ELF-1 (cell line): ENCODE measurements at regions not wholly inside any gene's neighbourhood (a gene's known extent, or its start where the extent isn't known, plus 50 kb on each side); places are given as distances from the start of the nearest gene placed in this dataset.

Source experiments
- DNase-seq: peaks from one replicate; pipeline ENCODE4 v3.0.0-alpha.2; 2016; ENCODE audit warnings: low read depth, low spot score

DNA sequence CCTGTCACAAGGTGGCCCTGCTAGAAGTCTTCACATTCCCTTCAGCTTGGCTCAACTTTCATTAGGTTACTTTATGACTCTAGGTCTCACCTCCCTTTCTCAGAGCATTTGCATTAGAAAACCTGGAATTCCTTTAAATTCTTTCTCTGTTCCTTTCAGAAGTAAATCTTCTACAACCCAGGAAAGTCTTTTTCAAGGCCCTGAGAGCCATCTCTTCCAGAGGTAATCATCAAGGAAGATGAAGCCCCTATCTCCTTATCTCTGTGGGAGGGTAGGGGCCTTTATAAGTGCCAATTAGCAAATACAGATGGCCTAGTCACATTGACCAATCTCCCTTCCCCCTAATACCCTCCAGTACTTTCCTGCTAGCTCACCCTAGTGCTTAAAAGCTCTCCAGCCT, 848.0 kb upstream of the FAM98A start:
- peak; percentile 64 for DNase-seq

DNA sequence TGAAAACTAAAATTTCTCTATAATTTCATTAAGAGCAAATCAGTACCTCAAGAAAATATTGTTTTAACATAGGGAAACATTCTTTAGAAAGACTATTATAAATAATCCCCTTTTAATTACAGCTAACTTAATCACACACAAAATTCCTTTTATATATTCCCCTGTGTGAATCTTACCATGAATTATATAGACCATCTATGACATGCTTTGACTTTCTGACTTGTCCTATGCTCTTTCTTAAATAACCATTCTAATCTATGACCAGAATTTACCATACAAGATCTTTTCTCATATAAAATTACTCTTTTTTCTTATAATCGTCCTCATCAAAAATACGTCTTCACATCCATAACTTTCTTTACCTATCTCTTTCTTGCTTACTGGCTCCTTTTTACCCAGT, 824.2 kb upstream of the FAM98A start:
- DNase-seq, result no peak

DNA sequence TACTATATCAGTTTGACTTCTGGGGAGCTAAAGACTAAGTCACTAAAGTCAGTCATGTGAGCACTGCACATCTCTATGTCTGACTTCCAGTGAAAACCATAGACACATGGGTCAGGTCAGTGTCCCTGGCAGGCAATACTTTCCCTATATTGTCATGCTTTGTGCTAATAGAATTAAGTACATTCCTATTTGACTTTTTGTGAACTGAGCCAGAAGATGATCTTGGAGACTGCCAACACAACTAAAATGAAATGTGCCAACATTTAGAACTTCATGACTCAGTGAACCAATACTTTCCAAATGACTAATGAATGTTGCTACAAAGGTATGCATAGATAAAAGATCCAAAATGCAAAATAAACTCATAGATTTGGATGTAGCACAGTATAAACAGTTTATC, 820.8 kb upstream of the FAM98A start:
- DNase-seq, result no peak

DNA sequence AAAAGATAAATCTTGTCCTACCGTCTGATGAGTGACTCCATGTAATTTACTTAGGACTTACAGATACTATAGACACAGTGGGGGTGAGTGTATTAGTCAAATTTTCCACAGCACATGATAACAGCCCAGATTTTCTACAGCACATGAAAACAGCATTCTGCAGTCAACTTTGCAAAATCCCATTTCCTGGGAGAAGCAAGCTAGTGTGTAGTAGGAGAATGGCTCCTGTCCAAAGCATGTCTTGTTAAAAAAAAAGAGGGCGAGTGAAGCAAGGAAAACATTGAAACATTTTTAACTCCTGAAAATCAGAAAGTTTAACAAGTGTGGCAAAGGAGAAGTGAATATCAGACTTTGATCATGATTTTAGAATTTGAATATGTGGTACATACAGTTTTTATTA, 817.8 kb upstream of the FAM98A start:
- no peak for DNase-seq

DNA sequence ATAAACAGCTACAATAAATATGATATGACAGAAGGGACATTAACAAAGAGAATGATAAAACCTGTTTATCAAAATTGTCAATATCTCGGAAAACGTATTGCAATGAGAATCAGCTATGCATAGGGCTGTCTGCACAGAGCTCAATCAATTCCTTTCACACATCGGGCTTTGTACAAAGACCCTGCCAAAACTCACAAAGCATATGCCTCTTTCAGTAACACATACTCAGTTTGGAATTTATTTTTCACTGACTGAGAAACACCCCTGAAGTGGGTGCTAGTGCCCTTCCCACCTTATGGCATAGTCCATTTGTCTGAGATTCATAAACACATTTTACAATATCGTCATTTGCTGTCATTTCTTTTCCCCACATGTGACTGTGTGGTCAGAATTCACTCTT, 815.8 kb upstream of the FAM98A start:
- no peak for DNase-seq

DNA sequence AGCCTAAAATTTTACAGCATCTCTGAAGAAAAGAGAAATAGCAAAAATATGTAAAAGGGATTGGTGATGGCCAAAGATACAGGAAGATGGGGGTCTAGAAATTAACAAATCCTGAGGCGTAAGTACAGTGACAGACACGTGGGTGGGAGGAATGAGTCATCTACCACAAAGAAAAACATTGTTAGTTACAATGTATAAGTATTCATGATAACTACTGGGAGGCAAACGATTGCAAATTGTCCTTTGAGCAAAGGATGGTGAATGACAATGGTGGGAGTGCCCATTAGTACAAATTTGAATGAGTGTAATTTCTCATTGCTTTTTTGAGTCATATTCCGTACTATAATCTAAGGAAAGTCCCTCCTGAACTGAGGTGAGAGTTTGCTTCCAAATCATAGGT, 809.0 kb upstream of the FAM98A start:
- no peak for DNase-seq

DNA sequence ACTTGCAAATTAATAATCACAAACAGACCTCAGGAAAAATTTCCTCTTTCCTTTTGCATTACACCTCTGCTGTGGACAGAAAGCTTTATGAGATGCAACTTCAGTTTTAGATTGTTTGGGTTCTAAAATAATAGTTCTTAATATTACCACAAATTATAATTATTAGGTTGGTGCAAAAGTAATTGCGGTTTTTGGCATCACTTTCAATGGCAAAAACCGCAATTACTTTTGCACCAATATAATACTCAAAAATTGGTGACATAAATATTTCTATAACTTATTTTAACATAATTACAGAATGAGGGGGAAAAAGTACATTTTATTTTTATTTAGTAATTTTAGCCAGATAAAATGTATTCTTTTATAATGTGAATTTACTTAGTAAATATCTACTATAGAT, 804.4 kb upstream of the FAM98A start:
- DNase-seq, result no peak

DNA sequence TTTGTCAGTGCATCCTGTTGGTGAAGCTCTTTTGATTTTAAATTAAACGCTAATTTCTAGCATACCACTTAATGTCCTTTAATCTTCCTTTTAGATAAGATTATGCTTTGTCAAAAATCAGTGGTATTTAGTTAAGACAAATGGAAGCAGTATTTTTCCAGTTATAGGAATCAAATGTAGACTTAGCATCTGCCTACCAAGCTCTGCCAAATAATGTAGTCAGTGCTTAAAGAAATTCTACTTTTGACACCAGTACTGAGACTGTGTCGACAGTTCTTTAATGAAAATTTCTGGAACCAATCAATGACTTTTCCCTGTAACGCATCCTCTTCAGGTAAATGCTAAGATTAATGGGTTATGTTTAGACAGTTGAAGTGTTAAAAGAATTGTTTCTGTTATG, 803.3 kb upstream of the FAM98A start:
- no peak for DNase-seq

DNA sequence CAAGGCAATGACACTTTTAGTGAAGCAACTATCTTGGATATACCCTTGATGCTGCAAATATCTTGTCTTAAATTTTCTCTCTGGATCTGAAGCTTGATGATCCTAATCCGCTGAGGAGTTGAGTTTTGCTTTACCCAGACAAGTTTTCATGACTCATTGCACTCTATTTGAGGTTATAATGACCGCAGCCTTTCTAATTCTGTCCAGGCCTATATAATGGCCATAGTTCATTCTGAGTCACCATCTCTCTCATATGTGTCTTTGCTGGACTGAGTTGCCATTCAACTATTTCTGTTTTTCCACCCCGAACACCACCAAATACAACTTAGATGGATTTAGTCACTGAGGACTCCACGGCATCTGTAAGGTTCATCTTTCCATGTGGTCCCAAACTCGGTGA, 802.1 kb upstream of the FAM98A start:
- DNase-seq, result no peak

DNA sequence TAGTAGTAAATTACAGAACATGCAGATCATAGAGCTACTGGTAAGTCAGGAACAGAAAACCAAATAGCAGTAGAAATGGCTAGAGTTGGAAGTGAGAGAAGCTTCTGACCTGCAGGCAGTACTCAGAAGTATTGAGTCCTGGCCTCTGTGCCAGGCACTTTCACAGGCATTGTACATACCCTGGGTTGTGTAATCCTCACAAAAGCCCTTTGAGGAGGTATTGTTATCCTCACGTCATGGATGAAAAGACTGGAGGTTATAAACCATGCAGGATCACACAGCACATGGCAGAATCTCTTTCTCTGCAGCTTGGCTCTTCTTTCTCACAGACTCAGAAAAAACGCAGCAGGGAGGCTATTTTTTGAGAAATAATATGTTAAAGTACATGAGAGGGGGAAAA, 789.3 kb upstream of the FAM98A start:
- DNase-seq, result no peak

DNA sequence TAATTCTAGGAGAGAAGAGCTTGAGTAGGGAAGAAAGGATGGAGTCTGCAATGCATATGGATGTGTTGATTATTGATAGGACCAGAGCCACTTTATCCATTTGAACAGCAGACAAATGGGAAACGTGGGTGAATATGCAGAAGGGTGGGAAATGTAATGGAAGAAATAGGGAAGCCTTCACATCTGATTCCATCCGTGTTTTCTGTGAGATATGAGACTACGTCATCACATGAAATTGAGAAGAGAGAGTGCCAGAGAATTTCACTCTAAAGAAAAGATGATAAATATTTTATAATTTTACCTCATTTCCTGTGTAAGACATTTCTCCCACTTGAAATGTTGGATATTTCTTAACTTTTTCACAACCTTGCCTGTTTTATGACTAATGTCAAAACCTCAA, 788.4 kb upstream of the FAM98A start:
- DNase-seq, result no peak

DNA sequence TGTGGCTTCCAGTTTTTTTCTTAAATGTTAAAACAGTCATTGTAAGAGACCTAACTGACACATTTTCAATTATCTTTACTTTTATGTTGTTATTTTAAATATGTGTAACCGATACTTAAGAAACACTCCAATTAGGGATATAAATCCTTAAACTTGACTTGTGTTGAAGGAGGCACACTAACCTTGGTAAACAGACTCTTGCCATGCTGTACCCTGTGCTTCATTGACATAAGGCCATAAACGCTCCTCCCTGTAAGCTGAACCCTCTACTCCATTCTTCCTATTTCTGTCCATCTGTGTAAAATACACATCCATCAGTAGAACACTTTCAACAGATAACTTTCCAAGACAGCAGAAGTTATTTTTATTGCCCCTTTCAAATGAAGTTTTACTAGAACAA, 780.5 kb upstream of the FAM98A start:
- no peak for DNase-seq

DNA sequence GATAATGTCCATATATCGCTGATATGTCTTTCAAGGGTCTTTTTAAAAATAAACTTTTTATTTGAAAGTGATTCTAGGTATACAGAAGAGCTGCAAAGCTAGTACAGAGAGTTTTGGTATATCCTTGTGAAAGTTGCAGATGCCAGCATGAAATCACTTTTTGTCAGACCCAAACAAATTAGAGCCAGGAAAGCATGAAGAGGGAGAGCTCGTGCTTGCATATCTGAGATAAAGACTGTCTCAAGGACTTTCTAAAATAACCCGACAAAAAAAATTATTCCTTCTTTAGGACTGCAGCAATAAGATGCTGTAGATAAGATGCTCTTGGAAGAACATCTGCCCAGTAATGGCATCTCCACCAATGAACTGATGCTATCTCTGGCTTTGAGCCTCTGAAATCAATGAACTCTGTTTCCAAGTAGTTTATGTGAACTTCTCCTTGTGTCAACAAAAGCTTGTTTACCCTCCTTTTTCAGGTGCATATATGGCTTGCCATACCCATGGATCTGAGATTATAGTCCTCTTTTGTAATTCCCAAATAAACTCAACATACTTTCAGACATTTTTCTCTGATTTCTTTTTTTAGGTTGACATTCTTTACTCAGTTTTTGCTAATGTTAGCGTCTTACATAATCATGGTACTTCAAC, 774.6 kb upstream of the FAM98A start:
- DNase-seq, result no peak

DNA sequence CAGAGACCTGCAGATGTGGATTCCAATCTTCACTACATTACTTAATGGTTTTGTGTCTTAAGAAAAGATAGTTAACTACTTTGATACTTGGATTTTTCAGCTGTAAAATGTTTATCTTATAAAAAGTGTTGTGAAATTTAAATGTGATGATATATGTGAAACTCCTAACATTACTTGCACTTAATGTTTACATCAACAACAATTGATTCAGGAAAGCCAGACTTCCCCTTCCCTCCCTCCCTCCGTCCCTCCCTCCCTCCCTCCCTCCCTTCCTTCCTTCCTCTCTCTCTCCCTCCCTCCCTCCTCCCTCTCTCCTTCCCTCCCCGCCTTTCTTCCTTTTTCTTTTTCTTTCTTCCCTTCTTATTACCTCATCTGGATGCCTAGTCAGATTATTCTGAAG, 773.9 kb upstream of the FAM98A start:
- DNase-seq, result no peak

DNA sequence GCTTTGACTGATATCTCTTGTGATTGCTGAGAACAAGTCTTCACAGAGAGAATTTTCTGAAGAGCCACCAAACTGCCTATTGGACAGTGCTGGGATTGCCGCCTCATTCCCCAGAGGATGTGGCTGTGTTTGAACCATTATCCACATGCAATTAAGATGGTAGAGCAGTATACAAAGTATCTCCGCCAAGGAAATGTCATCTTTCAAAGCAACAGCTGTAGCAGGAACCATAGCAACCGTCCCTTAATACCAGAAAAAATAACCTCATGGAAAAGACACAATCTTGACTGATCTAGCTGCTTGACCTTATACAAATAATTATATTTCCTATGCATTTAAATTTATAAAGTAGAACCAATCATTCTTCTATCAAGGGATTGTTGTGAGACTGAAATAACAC, 772.6 kb upstream of the FAM98A start:
- DNase-seq, result no peak

DNA sequence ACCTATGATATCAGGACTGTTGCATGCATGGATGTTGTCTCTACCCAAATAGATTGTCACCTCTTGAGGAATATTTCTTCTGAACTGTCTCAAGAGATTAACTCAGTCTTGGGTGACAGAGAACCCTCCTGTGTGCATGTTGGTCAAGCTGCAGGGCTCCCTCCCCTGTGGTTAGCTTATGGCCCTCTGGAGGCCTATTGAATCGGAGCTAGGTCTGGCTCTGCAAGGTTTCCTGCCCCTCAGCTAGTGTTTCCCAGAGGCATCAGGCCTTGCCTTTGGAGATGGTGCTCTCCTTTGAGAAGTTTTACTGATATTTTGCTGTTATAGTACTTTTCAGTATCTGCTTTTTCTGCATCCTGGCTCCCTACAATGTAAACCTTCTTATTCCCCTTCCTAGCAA, 769.2 kb upstream of the FAM98A start:
- DNase-seq, result peak; percentile 18

DNA sequence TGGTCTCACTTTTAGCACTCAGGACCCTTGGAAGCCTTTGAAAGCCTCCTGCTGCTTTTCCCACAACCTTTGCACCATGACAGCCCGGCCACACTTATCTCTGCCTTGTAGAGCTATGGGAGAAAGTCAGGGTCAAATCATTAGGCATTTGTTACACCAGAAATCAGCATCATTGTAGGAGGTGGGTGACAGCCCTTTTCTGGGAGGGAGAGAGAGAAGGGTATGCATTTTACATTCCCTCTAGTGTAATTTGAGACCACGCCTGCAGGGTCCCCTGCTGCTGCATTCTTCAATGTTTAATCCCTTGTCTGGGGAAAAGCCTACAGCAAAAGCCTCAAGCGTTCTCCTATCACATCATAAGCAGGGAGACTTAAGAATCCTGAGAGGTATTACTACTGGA, 766.8 kb upstream of the FAM98A start:
- DNase-seq, result peak; percentile 86

DNA sequence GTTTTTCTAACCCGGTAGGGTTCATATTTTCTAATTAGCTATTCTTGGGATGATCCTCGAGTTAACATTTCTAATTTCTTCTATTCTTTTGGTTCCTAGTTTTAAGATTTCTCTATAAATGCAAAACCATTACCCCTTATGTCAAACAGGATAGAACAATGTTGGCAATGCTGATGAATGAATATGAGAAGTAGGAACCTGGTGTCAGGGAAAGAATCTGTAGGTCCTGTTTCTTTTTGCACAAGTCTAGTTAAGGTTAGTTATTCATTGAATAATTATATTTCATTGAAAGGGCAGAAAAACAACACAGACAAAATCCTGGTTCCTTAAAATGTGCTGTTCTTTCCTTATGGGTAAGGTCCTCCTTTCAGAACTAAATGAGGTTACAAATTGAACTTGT, 766.4 kb upstream of the FAM98A start:
- DNase-seq, result no peak

DNA sequence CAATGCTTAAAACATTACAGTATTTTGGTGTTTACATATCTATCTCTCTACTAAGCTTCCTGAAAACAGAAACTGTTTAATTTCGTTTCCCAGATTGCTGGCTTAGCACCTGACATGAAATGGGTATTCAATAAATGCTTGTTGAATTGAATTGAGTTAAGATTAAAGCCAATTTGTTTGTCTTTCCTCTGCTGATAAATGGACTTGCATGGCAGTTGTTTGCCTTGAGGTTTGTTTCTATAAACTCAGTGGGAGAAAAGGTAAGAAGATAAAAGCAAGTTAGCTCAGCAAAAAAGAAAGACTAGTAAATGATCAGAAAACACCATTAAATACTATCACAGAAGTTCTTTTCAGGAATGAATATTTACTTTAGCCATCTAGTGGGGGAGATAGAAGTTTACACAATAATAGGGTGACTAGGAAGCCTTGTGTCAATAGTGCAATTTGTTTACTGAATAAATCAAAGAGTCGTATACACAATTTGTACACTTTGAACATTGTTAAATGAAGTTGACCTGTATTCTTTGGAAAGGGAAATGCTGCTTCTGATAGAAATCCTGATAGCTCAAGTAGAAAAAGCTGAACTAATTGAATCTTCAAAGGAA, 754.5 kb upstream of the FAM98A start:
- DNase-seq, result no peak

DNA sequence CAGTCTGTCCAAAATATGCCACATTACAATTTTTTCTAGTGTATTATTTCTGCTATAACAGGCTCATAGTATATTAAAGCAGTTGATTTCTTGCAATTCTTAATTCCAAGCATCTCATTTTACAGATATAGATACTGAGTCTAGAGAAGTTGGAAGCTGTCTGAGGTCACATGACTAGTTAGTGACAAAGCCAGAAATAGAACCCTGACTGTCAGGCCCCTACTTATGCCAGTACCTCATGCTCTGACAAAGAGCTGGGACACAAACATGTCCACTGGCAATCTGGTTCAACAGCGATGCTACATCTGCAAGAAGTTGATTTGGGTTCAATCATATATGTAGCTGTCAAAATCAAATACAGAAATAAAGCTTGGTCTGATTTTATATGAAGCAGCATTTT, 750.4 kb upstream of the FAM98A start:
- DNase-seq, result no peak

DNA sequence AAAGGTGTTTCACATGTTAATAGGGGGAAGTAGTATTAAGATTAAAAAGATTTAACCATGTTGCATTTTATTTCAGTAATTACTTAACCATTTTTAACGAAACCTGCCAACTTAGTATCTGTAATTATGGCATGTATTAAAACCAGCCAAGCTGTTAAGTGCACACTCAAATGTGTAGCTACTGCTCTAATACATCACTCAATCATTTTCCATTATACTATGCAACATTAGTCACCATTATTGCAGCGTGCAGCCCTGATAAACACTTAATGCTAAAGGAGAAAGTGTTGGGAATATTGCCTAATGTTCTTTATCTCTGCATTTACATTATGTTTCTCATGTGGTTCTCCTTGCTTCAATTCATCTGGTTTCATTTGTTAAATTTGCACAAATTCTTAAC, 745.9 kb upstream of the FAM98A start:
- no peak for DNase-seq

DNA sequence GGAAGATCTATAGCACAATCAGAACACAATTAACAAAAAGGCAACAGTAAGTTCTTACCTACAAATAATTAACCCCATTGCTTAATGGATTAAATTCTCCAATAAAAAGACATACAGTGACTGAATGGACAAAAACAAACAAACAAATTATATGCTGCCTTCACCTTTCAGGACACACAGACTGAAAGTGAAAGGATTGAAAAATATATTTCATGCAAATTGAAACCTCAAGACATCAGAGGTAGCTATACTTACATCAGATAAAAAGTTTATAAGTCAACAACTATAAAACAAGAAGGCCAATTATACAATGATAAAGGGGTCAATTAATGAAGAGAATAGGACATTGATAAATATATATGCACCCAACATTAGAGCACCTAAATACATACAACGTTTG, 741.2 kb upstream of the FAM98A start:
- DNase-seq, result no peak

DNA sequence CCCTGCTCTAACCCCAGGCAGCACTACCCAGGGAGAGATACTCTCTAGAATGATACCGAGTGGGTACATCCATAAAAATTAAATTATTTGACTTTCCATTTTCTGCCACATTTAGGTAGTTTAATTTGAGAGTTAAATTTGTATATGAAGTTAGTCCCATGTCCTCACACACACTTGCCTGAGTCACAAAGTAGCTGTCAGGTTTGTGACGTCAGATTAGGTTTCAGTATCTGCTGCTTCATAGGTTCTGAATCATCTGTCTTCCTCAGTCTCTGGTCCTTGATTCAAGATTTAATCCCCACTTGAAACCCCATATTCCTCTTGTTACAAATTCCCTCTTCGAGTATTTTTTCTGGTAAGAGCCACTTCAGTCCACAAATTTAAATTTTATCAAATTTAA, 738.6 kb upstream of the FAM98A start:
- no peak for DNase-seq

DNA sequence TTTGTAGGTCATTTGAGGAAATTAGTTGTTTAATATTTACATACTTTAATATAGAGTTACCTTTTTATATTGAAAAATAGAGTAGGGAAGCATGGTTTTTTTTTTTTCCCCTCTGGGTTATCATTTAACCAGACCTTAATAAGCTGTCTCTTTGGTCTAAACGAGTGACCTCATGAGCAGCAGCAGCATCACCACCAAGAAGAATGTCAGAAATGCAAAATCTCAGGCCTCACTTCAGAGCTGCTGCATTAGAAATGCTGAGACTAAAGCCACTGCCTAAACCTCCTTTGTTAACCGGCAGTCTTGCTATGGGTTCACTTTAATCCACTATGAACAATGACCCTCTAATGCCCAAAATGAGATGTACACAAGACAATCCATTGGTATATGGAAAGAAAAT, 733.7 kb upstream of the FAM98A start:
- no peak for DNase-seq
